IMR-90 (cell line): ENCODE measurements at regions not wholly inside any gene's neighbourhood (a gene's known extent, or its start where the extent isn't known, plus 50 kb on each side); places are given as distances from the start of the nearest gene placed in this dataset.
"Not testable (repeated sequence)": the region's sequence is repeated elsewhere in the genome, so short reads cannot be mapped to it uniquely, and the experiment has no call there.

Experiments
- ATAC-seq: fragments of 200-7000 bp; cut with Tn5 transposase; 2 replicates; pipeline ENCODE4 v1.9.1; 2020; ENCODE audit warnings: low read depth, mild to moderate bottlenecking, moderate library complexity
- BruUV-seq: library from RNA; stranded (reverse); fragments of 400-500 nt; replicated peaks from 2 replicates; lab custom pipeline; 2021; lab: Mats Ljungman, UMichigan
- CTCF ChIA-PET: fragments of 300-600 bp; formaldehyde crosslinking; extraction: SDS; loops from one replicate; lab custom pipeline; 2021; ENCODE audit warnings: antibody characterized with exemption; lab: Yijun Ruan, JAX
- POLR2A ChIA-PET: fragments of 300-600 bp; sonication (Branson Sonifier 250); formaldehyde crosslinking; loops from one replicate; lab custom pipeline; 2022; ENCODE audit warnings: antibody characterized with exemption; ENCODE audit not compliant: unreplicated experiment; lab: Charles Lee
- DNase-seq: peaks from one replicate; pipeline ENCODE4 v3.0.0; 2013
- H2AFZ ChIP-seq: replicated peaks from 2 replicates; pipeline ENCODE3; 2013; ENCODE audit warnings: low read length, mild to moderate bottlenecking; ENCODE audit not compliant: poor library complexity
- H2AK5ac ChIP-seq: 2 replicates; pipeline ENCODE4 v1.6.1; 2013; ENCODE audit warnings: low read depth, low read length, inconsistent platforms
- H2AK9ac ChIP-seq: replicated peaks from 2 replicates; pipeline ENCODE3; 2013; ENCODE audit warnings: mild to moderate bottlenecking, low read depth, low read length, moderate library complexity; ENCODE audit not compliant: poor library complexity
- H2BK120ac ChIP-seq: 2 replicates; pipeline ENCODE4 v1.6.1; 2013; ENCODE audit warnings: low read depth, low read length, inconsistent platforms
- H2BK15ac ChIP-seq: 3 replicates; pipeline ENCODE4 v1.6.1; 2013; ENCODE audit warnings: low read depth, low read length, inconsistent platforms
- H2BK20ac ChIP-seq: 2 replicates; pipeline ENCODE4 v1.6.1; 2013; ENCODE audit warnings: low read depth, mild to moderate bottlenecking, inconsistent platforms, low read length, moderate library complexity
- H2BK5ac ChIP-seq: 2 replicates; pipeline ENCODE4 v1.6.1; 2013; ENCODE audit warnings: mild to moderate bottlenecking, low read depth, low read length, inconsistent platforms; ENCODE audit not compliant: poor library complexity, severe bottlenecking
- H3K14ac ChIP-seq: replicated peaks from 2 replicates; pipeline ENCODE4 v1.6.1; 2013; ENCODE audit warnings: low read depth, low read length, inconsistent platforms
- H3K18ac ChIP-seq: 2 replicates; pipeline ENCODE4 v1.6.1; 2013; ENCODE audit warnings: low read depth, low read length, control low read depth
- H3K23ac ChIP-seq: 2 replicates; pipeline ENCODE4 v1.6.1; 2013; ENCODE audit warnings: low read depth, low read length, inconsistent platforms
- H3K27ac ChIP-seq: 2 replicates; pipeline ENCODE4 v1.5.1; 2013; ENCODE audit warnings: mild to moderate bottlenecking, control low read depth, low read length; ENCODE audit not compliant: insufficient read depth
- H3K27me3 ChIP-seq: 2 replicates; pipeline ENCODE4 v1.6.1; 2013; ENCODE audit warnings: low read length; ENCODE audit not compliant: control insufficient read depth, insufficient read depth
- H3K36me3 ChIP-seq: 2 replicates; pipeline ENCODE4 v1.6.1; 2013; ENCODE audit warnings: low read length, mixed read lengths; ENCODE audit not compliant: control insufficient read depth, insufficient read depth
- H3K4ac ChIP-seq: 2 replicates; pipeline ENCODE4 v1.6.1; 2013; ENCODE audit warnings: low read depth, low read length, inconsistent platforms
- H3K4me1 ChIP-seq: 2 replicates; pipeline ENCODE4 v1.6.1; 2013; ENCODE audit warnings: low read length, mixed read lengths; ENCODE audit not compliant: control insufficient read depth, insufficient read depth
- H3K4me2 ChIP-seq: 2 replicates; pipeline ENCODE4 v1.6.1; 2013; ENCODE audit warnings: low read depth, mild to moderate bottlenecking, control low read depth, low read length, moderate library complexity
- H3K4me3 ChIP-seq: 2 replicates; pipeline ENCODE4 v1.5.1; 2013; ENCODE audit warnings: low read depth, mild to moderate bottlenecking, control low read depth, low read length, moderate library complexity; ENCODE audit not compliant: insufficient read depth
- H3K56ac ChIP-seq: 2 replicates; pipeline ENCODE4 v1.6.1; 2013; ENCODE audit warnings: low read length, inconsistent platforms; ENCODE audit not compliant: insufficient read depth; ENCODE audit errors: extremely low read depth
- H3K79me1 ChIP-seq, 2 experiments: 2 replicates each; pipeline ENCODE4 v1.6.1; 2013; ENCODE audit warnings: low read length in 2 of 2, inconsistent platforms in 1 of 2, low read depth in 1 of 2
- H3K9ac ChIP-seq: 2 replicates; pipeline ENCODE4 v1.6.1; 2013; ENCODE audit warnings: low read depth, low read length, control low read depth
- H3K9me1 ChIP-seq: 2 replicates; pipeline ENCODE4 v1.6.1; 2013; ENCODE audit warnings: low read length, inconsistent platforms; ENCODE audit not compliant: insufficient read depth
- H3K9me3 ChIP-seq: 2 replicates; pipeline ENCODE4 v1.6.1; 2013; ENCODE audit warnings: low read length; ENCODE audit not compliant: control insufficient read depth, insufficient read depth
- H4K20me1 ChIP-seq: 2 replicates; pipeline ENCODE4 v1.6.1; 2013; ENCODE audit warnings: low read length, inconsistent platforms; ENCODE audit not compliant: insufficient read depth
- H4K5ac ChIP-seq: 2 replicates; pipeline ENCODE4 v1.6.1; 2013; ENCODE audit warnings: mild to moderate bottlenecking, low read depth, low read length, control low read depth
- H4K8ac ChIP-seq, 2 experiments: 2 replicates each; pipeline ENCODE4 v1.6.1; 2013; ENCODE audit warnings: low read depth in 2 of 2, low read length in 2 of 2, control low read depth in 1 of 2, inconsistent platforms in 1 of 2
- H4K91ac ChIP-seq: 2 replicates; pipeline ENCODE4 v1.6.1; 2013; ENCODE audit warnings: low read depth, low read length, inconsistent platforms; ENCODE audit not compliant: insufficient read depth
- WGBS, 2 experiments: methylation state at CpG; one replicate each; pipeline versions ENCODE4 v1.1.5 to v1.1.7; 2013; ENCODE audit warnings: missing lambda C conversion rate in 2 of 2; ENCODE audit not compliant: insufficient read length in 1 of 2; ENCODE audit errors: extremely low coverage in 2 of 2; 5-methylcytosine and 5-hydroxymethylcytosine counted together
- dilution Hi-C: fragments of 300-500 bp; cut with HindIII; formaldehyde crosslinking; loops from one replicate; pipeline ENCODE4 v1.14.3; 2018; ENCODE audit warnings: low sequenced_read_pairs; ENCODE audit not compliant: unreplicated experiment
- in situ Hi-C: fragments of 300-500 bp; cut with MboI; formaldehyde crosslinking; loops from 3 replicates; pipeline ENCODE4 v1.14.3; 2019; ENCODE audit warnings: low sequenced_read_pairs, inconsistent platforms, mixed read lengths
- intact Hi-C: fragments of 100-400 bp; cut with micrococcal nuclease; formaldehyde crosslinking; loops from 2 replicates; pipeline ENCODE4 v1.10.0; 2022

- H2AK5ac ChIP-seq, ATAC-seq, H2AK9ac ChIP-seq, CTCF ChIA-PET, H3K9ac ChIP-seq, H3K4me3 ChIP-seq, dilution Hi-C loops, H4K5ac ChIP-seq, in situ Hi-C loops, H2BK20ac ChIP-seq, H3K56ac ChIP-seq, intact Hi-C loops, H3K9me1 ChIP-seq, H3K27me3 ChIP-seq, POLR2A ChIA-PET, H3K9me3 ChIP-seq, H3K18ac ChIP-seq, H3K14ac ChIP-seq, H4K91ac ChIP-seq, H3K79me1 ChIP-seq, H3K4ac ChIP-seq, DNase-seq, H3K27ac ChIP-seq, H4K20me1 ChIP-seq, H3K23ac ChIP-seq, H2BK15ac ChIP-seq, H3K36me3 ChIP-seq, H2AFZ ChIP-seq, H2BK5ac ChIP-seq, BruUV-seq, H3K4me1 ChIP-seq, H4K8ac ChIP-seq, H2BK120ac ChIP-seq, H3K4me2 ChIP-seq: not testable (repeated sequence)
- no CpG with 5 or more reads among the region's 5 CpGs for WGBS, 2 experiments
These were observed 383.9 kb upstream of the F9 start for GRCh38 chrX:139146625-139147024.
